IPS DF 6.9 (cell line): ENCODE measurements at regions not wholly inside any gene's neighbourhood (a gene's known extent, or its start where the extent isn't known, plus 50 kb on each side); places are given as distances from the start of the nearest gene placed in this dataset.
"Not testable (repeated sequence)": the region's sequence is repeated elsewhere in the genome, so short reads cannot be mapped to it uniquely, and the experiment has no call there.

Experiments
- DNase-seq: peaks from one replicate; pipeline ENCODE4 v3.0.0-alpha.2; 2013; ENCODE audit warnings: low read depth, low spot score
- H3K27ac ChIP-seq: one replicate; pipeline ENCODE4 v1.5.1; 2013; ENCODE audit warnings: low read length, control low read depth
- H3K27me3 ChIP-seq: 2 replicates; pipeline ENCODE4 v1.6.1; 2013; ENCODE audit warnings: mild to moderate bottlenecking, low read length; ENCODE audit not compliant: control insufficient read depth, insufficient read depth
- H3K36me3 ChIP-seq: 2 replicates; pipeline ENCODE4 v1.6.1; 2013; ENCODE audit warnings: low read length; ENCODE audit not compliant: control insufficient read depth, insufficient read depth
- H3K4me1 ChIP-seq: 2 replicates; pipeline ENCODE4 v1.6.1; 2013; ENCODE audit warnings: low read length; ENCODE audit not compliant: control insufficient read depth, insufficient read depth
- H3K4me3 ChIP-seq: 2 replicates; pipeline ENCODE4 v1.5.1; 2013; ENCODE audit warnings: mild to moderate bottlenecking, low read length
- H3K9me3 ChIP-seq: 2 replicates; pipeline ENCODE4 v1.6.1; 2013; ENCODE audit warnings: low read length, inconsistent platforms; ENCODE audit not compliant: control insufficient read depth, insufficient read depth
- WGBS: extraction: QIAGEN DNeasy Blood & Tissue Kit; methylation state at CpG from one replicate; pipeline ENCODE4 v1.1.7; 2013; ENCODE audit warnings: mixed read lengths, missing lambda C conversion rate; ENCODE audit not compliant: insufficient read length, insufficient coverage; 5-methylcytosine and 5-hydroxymethylcytosine counted together

- H3K27me3 ChIP-seq = no peaks in the 10 kb centered on the region
- no peak overlapping the region for H3K4me3 ChIP-seq
- H3K27ac ChIP-seq = no peak overlapping the region
- WGBS = no CpG with 5 or more reads among the region's 2 CpGs
- no peaks in the 10 kb centered on the region for H3K36me3 ChIP-seq
- no peaks in the 10 kb centered on the region for H3K9me3 ChIP-seq
- no peak for DNase-seq
- no peaks in the 10 kb centered on the region for H3K4me1 ChIP-seq
Measured at GRCh38 chr11:82038154-82038553, 695.5 kb downstream of the FAM181B start.

- no peak overlapping the region for H3K4me3 ChIP-seq
Measured at GRCh38 chr11:82034527-82034926, 699.1 kb downstream of the FAM181B start.

GRCh38 chr11:82027335-82027734, 706.3 kb downstream of the FAM181B start:
- WGBS = no CpG with 5 or more reads among the region's 9 CpGs
- not testable (repeated sequence) for H3K4me1 ChIP-seq

More at GRCh38 chr11:82034527-82034926, 699.1 kb downstream of the FAM181B start:
- no peak for DNase-seq
- H3K27ac ChIP-seq = no peak overlapping the region
- H3K36me3 ChIP-seq = no peaks in the 10 kb centered on the region
- no peaks in the 10 kb centered on the region for H3K9me3 ChIP-seq
- no peaks in the 10 kb centered on the region for H3K4me1 ChIP-seq
- no CpG with 5 or more reads among the region's 1 CpG for WGBS
- H3K27me3 ChIP-seq = no peaks in the 10 kb centered on the region

GRCh38 chr11:82024760-82025159, 708.9 kb downstream of the FAM181B start:
- no peak overlapping the region for H3K27ac ChIP-seq
- no CpG with 5 or more reads among the region's 1 CpG for WGBS
- no peak for DNase-seq

More at GRCh38 chr11:82027335-82027734, 706.3 kb downstream of the FAM181B start:
- H3K9me3 ChIP-seq, H3K27me3 ChIP-seq, DNase-seq, H3K4me3 ChIP-seq, H3K36me3 ChIP-seq, H3K27ac ChIP-seq: not testable (repeated sequence)

GRCh38 chr11:82012276-82012675, 721.4 kb downstream of the FAM181B start:
- Histone ChIP-seq H3K36me3 (no peaks in the 10 kb centered on the region), H3K4me3 (no peak overlapping the region), H3K9me3 (no peaks in the 10 kb centered on the region), H3K4me1 (no peaks in the 10 kb centered on the region), H3K27ac (no peak overlapping the region), H3K27me3 (no peaks in the 10 kb centered on the region)
- no CpG with 5 or more reads among the region's 3 CpGs for WGBS
- no peak for DNase-seq

More at GRCh38 chr11:82024760-82025159, 708.9 kb downstream of the FAM181B start:
- Histone ChIP-seq H3K4me1 (no peaks in the 10 kb centered on the region), H3K27me3 (no peaks in the 10 kb centered on the region), H3K9me3 (no peaks in the 10 kb centered on the region), H3K4me3 (no peak overlapping the region), H3K36me3 (no peaks in the 10 kb centered on the region)

- Histone ChIP-seq H3K9me3 (no peaks in the 10 kb centered on the region), H3K27ac (no peak overlapping the region), H3K27me3 (no peaks in the 10 kb centered on the region), H3K36me3 (no peaks in the 10 kb centered on the region), H3K4me1 (no peaks in the 10 kb centered on the region), H3K4me3 (no peak overlapping the region)
- DNase-seq = no peak
- no CpG with 5 or more reads among the region's 2 CpGs for WGBS
Measured at GRCh38 chr11:82009133-82009532, 724.5 kb downstream of the FAM181B start.

GRCh38 chr11:82007521-82007920, 726.1 kb downstream of the FAM181B start:
- Histone ChIP-seq H3K4me3 (no peak overlapping the region), H3K36me3 (no peaks in the 10 kb centered on the region), H3K27ac (no peak overlapping the region), H3K4me1 (no peaks in the 10 kb centered on the region), H3K9me3 (no peaks in the 10 kb centered on the region), H3K27me3 (no peaks in the 10 kb centered on the region)
- no CpG with 5 or more reads among the region's 6 CpGs for WGBS
- DNase-seq = no peak

- H3K36me3 ChIP-seq = no peaks in the 10 kb centered on the region
- DNase-seq = no peak
- no peaks in the 10 kb centered on the region for H3K9me3 ChIP-seq
- no peaks in the 10 kb centered on the region for H3K27me3 ChIP-seq
- no CpG with 5 or more reads among the region's 4 CpGs for WGBS
- no peaks in the 10 kb centered on the region for H3K4me1 ChIP-seq
- no peak overlapping the region for H3K27ac ChIP-seq
- no peak overlapping the region for H3K4me3 ChIP-seq
Measured at GRCh38 chr11:82004537-82005213, 729.0 kb downstream of the FAM181B start.

GRCh38 chr11:82003671-82004515, 729.8 kb downstream of the FAM181B start:
- no peaks in the 10 kb centered on the region for H3K27me3 ChIP-seq
- no peaks in the 10 kb centered on the region for H3K4me1 ChIP-seq
- no peaks in the 10 kb centered on the region for H3K36me3 ChIP-seq
- no peak overlapping the region for H3K27ac ChIP-seq
- DNase-seq = no peak
- no peaks in the 10 kb centered on the region for H3K9me3 ChIP-seq
- WGBS = no CpG with 5 or more reads among the region's 7 CpGs
- no peak overlapping the region for H3K4me3 ChIP-seq

GRCh38 chr11:82003024-82003423, 730.6 kb downstream of the FAM181B start:
- no CpG with 5 or more reads among the region's 8 CpGs for WGBS
- Histone ChIP-seq H3K27ac (no peak overlapping the region), H3K4me1 (no peaks in the 10 kb centered on the region), H3K36me3 (no peaks in the 10 kb centered on the region), H3K4me3 (no peak overlapping the region), H3K9me3 (no peaks in the 10 kb centered on the region), H3K27me3 (no peaks in the 10 kb centered on the region)
- DNase-seq = no peak
